Neural progenitor cell (in vitro differentiated cells): ENCODE measurements at regions not wholly inside any gene's neighbourhood (a gene's known extent, or its start where the extent isn't known, plus 50 kb on each side); places are given as distances from the start of the nearest gene placed in this dataset.

Source experiments
- EZH2 ChIP-seq: fragments of 200-600 bp; sonication (generic); IDR thresholded peaks from 2 replicates; pipeline ENCODE4 v1.6.1; 2017; ENCODE audit warnings: antibody characterized with exemption, mild to moderate bottlenecking, moderate library complexity
- TF ChIP-seq, protein P1 (sequence below): fragments of 200-600 bp; sonication (generic); IDR thresholded peaks from 2 replicates; pipeline ENCODE4 v1.5.1; 2017; ENCODE audit warnings: antibody characterized with exemption, mild to moderate bottlenecking

DNA sequence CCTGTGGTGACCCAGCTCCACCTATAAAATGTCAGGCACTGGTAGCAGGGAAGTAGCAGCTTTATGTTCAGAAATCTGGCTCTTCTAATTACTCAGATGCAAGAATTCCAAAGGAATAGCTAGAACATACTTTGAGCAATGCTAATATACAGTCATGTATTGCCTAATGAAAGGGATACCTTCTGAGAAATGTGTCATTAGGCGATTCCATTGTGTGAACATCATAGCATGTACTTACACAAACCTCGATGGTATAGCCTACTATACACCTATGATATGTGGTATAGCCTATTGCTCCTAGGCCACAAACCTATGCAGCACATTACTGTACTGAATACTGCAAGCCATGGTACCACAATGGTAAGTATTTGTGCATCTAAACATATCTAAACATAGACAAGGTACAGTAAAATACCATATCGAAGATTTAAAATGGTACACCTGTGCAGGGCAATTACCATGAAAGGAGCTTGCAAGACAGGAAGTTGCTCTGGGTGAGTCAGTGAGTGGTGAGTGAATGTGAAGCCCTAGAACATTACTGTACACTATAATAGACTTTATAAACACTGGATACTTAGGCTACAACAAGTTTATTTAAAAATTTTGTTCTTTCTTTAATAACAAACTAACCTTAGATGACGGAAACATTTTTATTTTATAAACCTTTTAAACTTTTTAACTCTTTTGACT lies 50.3 kb upstream of the ETAA1 start:
- TF ChIP-seq, protein P1, sequence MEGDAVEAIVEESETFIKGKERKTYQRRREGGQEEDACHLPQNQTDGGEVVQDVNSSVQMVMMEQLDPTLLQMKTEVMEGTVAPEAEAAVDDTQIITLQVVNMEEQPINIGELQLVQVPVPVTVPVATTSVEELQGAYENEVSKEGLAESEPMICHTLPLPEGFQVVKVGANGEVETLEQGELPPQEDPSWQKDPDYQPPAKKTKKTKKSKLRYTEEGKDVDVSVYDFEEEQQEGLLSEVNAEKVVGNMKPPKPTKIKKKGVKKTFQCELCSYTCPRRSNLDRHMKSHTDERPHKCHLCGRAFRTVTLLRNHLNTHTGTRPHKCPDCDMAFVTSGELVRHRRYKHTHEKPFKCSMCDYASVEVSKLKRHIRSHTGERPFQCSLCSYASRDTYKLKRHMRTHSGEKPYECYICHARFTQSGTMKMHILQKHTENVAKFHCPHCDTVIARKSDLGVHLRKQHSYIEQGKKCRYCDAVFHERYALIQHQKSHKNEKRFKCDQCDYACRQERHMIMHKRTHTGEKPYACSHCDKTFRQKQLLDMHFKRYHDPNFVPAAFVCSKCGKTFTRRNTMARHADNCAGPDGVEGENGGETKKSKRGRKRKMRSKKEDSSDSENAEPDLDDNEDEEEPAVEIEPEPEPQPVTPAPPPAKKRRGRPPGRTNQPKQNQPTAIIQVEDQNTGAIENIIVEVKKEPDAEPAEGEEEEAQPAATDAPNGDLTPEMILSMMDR = no peak
- TF ChIP-seq EZH2 = no peak
